ENCODE measurements at regions not wholly inside any gene's neighbourhood (a gene's known extent, or its start where the extent isn't known, plus 50 kb on each side); places are given as distances from the start of the nearest gene placed in this dataset.

DNA sequence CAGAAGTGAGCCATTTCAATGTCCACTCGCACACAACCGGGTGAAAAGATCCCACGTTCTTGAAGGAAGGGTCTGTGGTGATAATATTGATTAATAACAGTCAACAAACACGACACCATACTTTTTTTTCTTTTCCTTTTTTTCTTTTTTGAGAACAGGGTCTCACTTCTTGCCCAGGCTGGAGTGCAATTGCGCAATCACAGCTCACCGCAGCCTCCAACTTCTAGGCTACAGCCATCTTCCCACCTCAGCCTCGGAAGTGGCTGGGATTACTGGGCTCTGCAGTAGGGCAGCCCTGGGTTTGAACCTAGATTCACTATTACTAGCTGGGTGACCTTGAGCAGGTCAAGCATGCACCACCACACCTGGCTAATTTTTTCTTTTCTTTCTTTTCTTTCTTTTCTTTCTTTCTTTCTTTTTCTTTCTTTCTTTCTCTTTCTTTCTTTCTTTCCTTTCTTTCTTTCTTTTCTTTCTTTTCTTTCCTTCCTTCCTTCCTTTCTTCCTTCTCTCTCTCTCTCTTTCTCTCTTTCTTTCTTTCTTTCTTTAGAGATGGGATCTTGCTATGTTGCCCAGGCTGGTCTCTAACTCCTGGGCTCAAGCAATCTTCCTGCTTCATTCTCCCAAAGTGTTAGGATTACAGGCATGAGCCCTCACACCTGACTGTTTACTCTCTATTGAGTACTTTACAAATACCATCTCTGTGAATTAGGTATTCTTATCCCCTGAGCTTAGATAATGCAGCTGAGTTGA is 123.9 kb downstream of the SNX5 start:
- TF ChIP-seq, protein P1, sequence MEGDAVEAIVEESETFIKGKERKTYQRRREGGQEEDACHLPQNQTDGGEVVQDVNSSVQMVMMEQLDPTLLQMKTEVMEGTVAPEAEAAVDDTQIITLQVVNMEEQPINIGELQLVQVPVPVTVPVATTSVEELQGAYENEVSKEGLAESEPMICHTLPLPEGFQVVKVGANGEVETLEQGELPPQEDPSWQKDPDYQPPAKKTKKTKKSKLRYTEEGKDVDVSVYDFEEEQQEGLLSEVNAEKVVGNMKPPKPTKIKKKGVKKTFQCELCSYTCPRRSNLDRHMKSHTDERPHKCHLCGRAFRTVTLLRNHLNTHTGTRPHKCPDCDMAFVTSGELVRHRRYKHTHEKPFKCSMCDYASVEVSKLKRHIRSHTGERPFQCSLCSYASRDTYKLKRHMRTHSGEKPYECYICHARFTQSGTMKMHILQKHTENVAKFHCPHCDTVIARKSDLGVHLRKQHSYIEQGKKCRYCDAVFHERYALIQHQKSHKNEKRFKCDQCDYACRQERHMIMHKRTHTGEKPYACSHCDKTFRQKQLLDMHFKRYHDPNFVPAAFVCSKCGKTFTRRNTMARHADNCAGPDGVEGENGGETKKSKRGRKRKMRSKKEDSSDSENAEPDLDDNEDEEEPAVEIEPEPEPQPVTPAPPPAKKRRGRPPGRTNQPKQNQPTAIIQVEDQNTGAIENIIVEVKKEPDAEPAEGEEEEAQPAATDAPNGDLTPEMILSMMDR (IDR thresholded peaks at IDR 0.05): no peak
- no peak for TF ChIP-seq POLR2A (IDR thresholded peaks at IDR 0.05)
